H1 (cell line): ENCODE measurements at regions not wholly inside any gene's neighbourhood (a gene's known extent, or its start where the extent isn't known, plus 50 kb on each side); places are given as distances from the start of the nearest gene placed in this dataset.

Experiments used
- CTCF ChIA-PET: fragments of 300-600 bp; sonication (Branson Sonifier 250); formaldehyde crosslinking; loops from one replicate; lab custom pipeline; 2021; ENCODE audit not compliant: partially characterized antibody; lab: Charles Lee
- POLR2A ChIA-PET: fragments of 300-600 bp; sonication (Branson Sonifier 250); formaldehyde crosslinking; loops from one replicate; lab custom pipeline; 2021; ENCODE audit warnings: inconsistent platforms; ENCODE audit not compliant: partially characterized antibody; lab: Charles Lee
- DNase-seq, 2 experiments: peaks; one replicate each; pipeline versions ENCODE4 v3.0.0 to v3.0.0-alpha.2; 2010 to 2022; ENCODE audit warnings: low spot score in 2 of 2, low read depth in 1 of 2, mixed read lengths in 1 of 2
- FAIRE-seq: peaks from 2 replicates; lab custom pipeline; 2011; peaks lifted over from hg19 to GRCh38; lab: Jason Lieb, UNC
- H2AFZ ChIP-seq: 2 replicates; pipeline ENCODE4 v1.8.1; 2012; ENCODE audit warnings: low read length, inconsistent platforms
- H2AK5ac ChIP-seq: 2 replicates; pipeline ENCODE4 v1.6.1; 2013; ENCODE audit warnings: low read depth, low read length
- H2BK120ac ChIP-seq: replicated peaks from 2 replicates; pipeline ENCODE3; 2013; ENCODE audit warnings: low read depth, low read length, inconsistent platforms
- H2BK12ac ChIP-seq: 2 replicates; pipeline ENCODE4 v1.6.1; 2013; ENCODE audit warnings: low read depth, low read length
- H2BK15ac ChIP-seq: 2 replicates; pipeline ENCODE4 v1.6.1; 2013; ENCODE audit warnings: low read length
- H2BK20ac ChIP-seq: 2 replicates; pipeline ENCODE4 v1.6.1; 2013; ENCODE audit warnings: low read length
- H2BK5ac ChIP-seq: 2 replicates; pipeline ENCODE4 v1.6.1; 2013; ENCODE audit warnings: low read depth, low read length
- H3K14ac ChIP-seq: 2 replicates; pipeline ENCODE4 v1.6.1; 2013; ENCODE audit warnings: inconsistent platforms; ENCODE audit not compliant: insufficient read length
- H3K18ac ChIP-seq: 2 replicates; pipeline ENCODE4 v1.6.1; 2013; ENCODE audit warnings: low read length; ENCODE audit errors: extremely low read depth
- H3K23ac ChIP-seq: 2 replicates; pipeline ENCODE4 v1.6.1; 2013; ENCODE audit warnings: inconsistent platforms; ENCODE audit not compliant: insufficient read length
- H3K23me2 ChIP-seq: 2 replicates; pipeline ENCODE4 v1.6.1; 2013; ENCODE audit warnings: low read depth, low read length
- H3K27ac ChIP-seq: 2 replicates; pipeline ENCODE4 v1.6.1; 2011; ENCODE audit warnings: low read depth, low read length, inconsistent platforms
- H3K27me3 ChIP-seq, 4 experiments: replicated peaks in 1 of 4; 1 replicate in 1 of 4; 2 replicates in 3 of 4; pipeline versions ENCODE4 v1.6.1 to v1.8.1; 2011 to 2013; ENCODE audit warnings: low read length in 3 of 4, mild to moderate bottlenecking in 3 of 4, inconsistent platforms in 2 of 4, mixed read lengths in 2 of 4, moderate library complexity in 1 of 4; ENCODE audit not compliant: control insufficient read depth in 3 of 4, insufficient read depth in 3 of 4; ENCODE audit errors: extremely low read depth in 1 of 4
- H3K36me3 ChIP-seq, 4 experiments: 2 replicates each; pipeline versions ENCODE4 v1.6.1 to v1.8.1; 2011 to 2013; ENCODE audit warnings: mild to moderate bottlenecking in 4 of 4, low read length in 3 of 4, moderate library complexity in 2 of 4, control low read depth in 1 of 4, inconsistent platforms in 1 of 4; ENCODE audit not compliant: insufficient read depth in 4 of 4, control insufficient read depth in 2 of 4
- H3K4ac ChIP-seq: replicated peaks from 2 replicates; pipeline ENCODE3; 2013; ENCODE audit warnings: low read length, low read depth, mixed read lengths, inconsistent platforms; ENCODE audit not compliant: insufficient read length
- H3K4me1 ChIP-seq, 4 experiments: replicated peaks in 1 of 4; 1 replicate in 1 of 4; 2 replicates in 3 of 4; pipeline versions ENCODE4 v1.6.1 to v1.8.1; 2011 to 2013; ENCODE audit warnings: low read length in 3 of 4, inconsistent platforms in 2 of 4, mixed read lengths in 1 of 4; ENCODE audit not compliant: insufficient read depth in 4 of 4, control insufficient read depth in 3 of 4
- H3K4me2 ChIP-seq, 2 experiments: 2 replicates each; pipeline versions ENCODE4 v1.6.1 to v1.8.1; 2011 to 2013; ENCODE audit warnings: low read depth in 2 of 2, low read length in 2 of 2, control low read depth in 1 of 2, inconsistent platforms in 1 of 2, mild to moderate bottlenecking in 1 of 2; ENCODE audit not compliant: insufficient read depth in 1 of 2
- H3K4me3 ChIP-seq, 4 experiments: fragments of 200-600, 300-600 bp in 1 of 4; sonication (generic), shearing (Covaris generic), sonication (Bioruptor Twin) in 1 of 4; 2 replicates each; pipeline versions ENCODE4 v1.5.1 to v1.8.1; 2011 to 2016; ENCODE audit warnings: low read length in 4 of 4, low read depth in 3 of 4, control low read depth in 2 of 4, inconsistent platforms in 2 of 4, mild to moderate bottlenecking in 2 of 4, mixed read lengths in 1 of 4, moderate library complexity in 1 of 4; ENCODE audit not compliant: insufficient read depth in 2 of 4; ENCODE audit errors: extremely low read depth in 1 of 4
- H3K56ac ChIP-seq: replicated peaks from 2 replicates; pipeline ENCODE3; 2013; ENCODE audit warnings: low read depth, mild to moderate bottlenecking, mixed read lengths, low read length, inconsistent platforms; ENCODE audit not compliant: insufficient read length
- H3K79me1 ChIP-seq: 2 replicates; pipeline ENCODE4 v1.6.1; 2013; ENCODE audit warnings: low read depth, low read length, control low read depth
- H3K79me2 ChIP-seq, 2 experiments: 2 replicates each; pipeline versions ENCODE4 v1.6.1 to v1.8.1; 2012 to 2013; ENCODE audit warnings: low read length in 2 of 2, mild to moderate bottlenecking in 2 of 2, inconsistent platforms in 1 of 2; ENCODE audit not compliant: insufficient read depth in 2 of 2, control insufficient read depth in 1 of 2
- H3K9ac ChIP-seq, 4 experiments: replicated peaks in 1 of 4; 1 replicate in 1 of 4; 2 replicates in 3 of 4; pipeline versions ENCODE4 v1.6.1 to v1.8.1; 2011 to 2013; ENCODE audit warnings: low read depth in 3 of 4, low read length in 3 of 4, control low read depth in 2 of 4, mild to moderate bottlenecking in 2 of 4, moderate library complexity in 2 of 4, inconsistent platforms in 1 of 4; ENCODE audit errors: extremely low read depth in 1 of 4
- H3K9me3 ChIP-seq, 2 experiments: 2 replicates each; pipeline versions ENCODE4 v1.6.1 to v1.8.1; 2012 to 2013; ENCODE audit warnings: mild to moderate bottlenecking in 2 of 2, moderate library complexity in 2 of 2, control low read depth in 1 of 2, inconsistent platforms in 1 of 2, low read depth in 1 of 2, low read length in 1 of 2, mixed read lengths in 1 of 2; ENCODE audit not compliant: insufficient read depth in 2 of 2
- H4K20me1 ChIP-seq, 2 experiments: replicated peaks in 1 of 2; 2 replicates each; pipeline versions ENCODE3 to v1.8.1; 2011 to 2013; ENCODE audit warnings: inconsistent platforms in 2 of 2, low read length in 2 of 2, mild to moderate bottlenecking in 1 of 2; ENCODE audit not compliant: insufficient read depth in 2 of 2, control insufficient read depth in 1 of 2
- H4K5ac ChIP-seq: 2 replicates; pipeline ENCODE4 v1.6.1; 2013; ENCODE audit warnings: low read length, low read depth, mixed read lengths, inconsistent platforms; ENCODE audit not compliant: insufficient read length
- H4K8ac ChIP-seq: 2 replicates; pipeline ENCODE4 v1.8.0; 2013; ENCODE audit warnings: mild to moderate bottlenecking, moderate library complexity, low read length, inconsistent platforms; ENCODE audit not compliant: insufficient read depth; ENCODE audit errors: extremely low read depth
- H4K91ac ChIP-seq: replicated peaks from 2 replicates; pipeline ENCODE3; 2013; ENCODE audit warnings: low read length, mixed read lengths, inconsistent platforms; ENCODE audit not compliant: insufficient read length
- CBX5 ChIP-seq: fragments of 300-800, 300-1000 bp; sonication (generic); IDR thresholded peaks from 2 replicates; pipeline ENCODE4 v1.7.1; 2016; ENCODE audit warnings: antibody characterized with exemption, low read length, low read depth
- CREB1 ChIP-seq: IDR thresholded peaks from 2 replicates; pipeline ENCODE4 v1.6.1; 2012; ENCODE audit warnings: inconsistent platforms
- EP300 ChIP-seq, 2 experiments: IDR thresholded peaks; 1 replicate in 1 of 2; 2 replicates in 1 of 2; pipeline ENCODE4 v1.6.1; 2011 to 2012; ENCODE audit warnings: low read depth in 2 of 2, low read length in 2 of 2, mild to moderate bottlenecking in 2 of 2, borderline replicate concordance in 1 of 2, inconsistent platforms in 1 of 2, moderate library complexity in 1 of 2
- GTF2F1 ChIP-seq: IDR thresholded peaks from 2 replicates; pipeline ENCODE4 v1.6.1; 2012; ENCODE audit warnings: low read depth, low read length, improper control_type of control experiment, borderline replicate concordance
- HDAC2 ChIP-seq, 2 experiments: fragments of 300-600 bp in 1 of 2; sonication (generic) in 1 of 2; IDR thresholded peaks; 2 replicates each; pipeline ENCODE4 v1.6.1; 2011 to 2012; ENCODE audit warnings: low read depth in 2 of 2, low read length in 2 of 2, mild to moderate bottlenecking in 2 of 2, moderate library complexity in 2 of 2, borderline replicate concordance in 1 of 2, inconsistent platforms in 1 of 2
- HDAC6 ChIP-seq: IDR thresholded peaks from one replicate; pipeline ENCODE4 v1.7.1; 2012; ENCODE audit warnings: low read depth, mild to moderate bottlenecking, inconsistent platforms, low read length, moderate library complexity
- KDM4A ChIP-seq: IDR thresholded peaks from one replicate; pipeline ENCODE4 v1.7.1; 2012; ENCODE audit warnings: low read depth, mild to moderate bottlenecking, moderate library complexity, low read length, inconsistent platforms; ENCODE audit not compliant: severe bottlenecking
- KDM5A ChIP-seq: fragments of 200-600 bp; IDR thresholded peaks from 2 replicates; pipeline ENCODE4 v1.7.1; 2012; ENCODE audit warnings: mild to moderate bottlenecking, low read length, inconsistent platforms, mixed read lengths
- POU5F1 ChIP-seq: IDR thresholded peaks from 2 replicates; pipeline ENCODE4 v1.6.1; 2011; ENCODE audit warnings: low read depth, mild to moderate bottlenecking, low read length, moderate library complexity
- RBBP5 ChIP-seq: IDR thresholded peaks from 2 replicates; pipeline ENCODE4 v1.7.1; 2012; ENCODE audit warnings: low read depth, mild to moderate bottlenecking, inconsistent platforms, low read length, moderate library complexity, borderline replicate concordance
- SIN3A ChIP-seq, 2 experiments: IDR thresholded peaks in 1 of 2; conservative IDR thresholded peaks in 1 of 2; 2 replicates each; pipeline ENCODE4 v1.6.1; 2011 to 2012; ENCODE audit warnings: low read length in 2 of 2, improper control_type of control experiment in 1 of 2, low read depth in 1 of 2, mild to moderate bottlenecking in 1 of 2
- SRF ChIP-seq: IDR thresholded peaks from 2 replicates; pipeline ENCODE4 v1.6.1; 2011; ENCODE audit warnings: mild to moderate bottlenecking, low read depth, low read length, moderate library complexity
- TCF12 ChIP-seq: IDR thresholded peaks from 2 replicates; pipeline ENCODE4 v1.6.1; 2011; ENCODE audit warnings: low read depth, mild to moderate bottlenecking, low read length
- TEAD4 ChIP-seq: IDR thresholded peaks from 2 replicates; pipeline ENCODE4 v1.6.1; 2012; ENCODE audit warnings: low read depth, low read length, inconsistent platforms, mixed read lengths
- WGBS, 2 experiments: shearing (Covaris generic) in 1 of 2; methylation state at CpG; one replicate each; pipeline versions ENCODE4 v1.1.6 to v1.1.7; 2013 to 2015; ENCODE audit warnings: low lambda C conversion rate in 2 of 2, mixed read lengths in 2 of 2, inconsistent platforms in 1 of 2, low coverage in 1 of 2, missing lambda C conversion rate in 1 of 2; ENCODE audit not compliant: insufficient replicate concordance in 2 of 2, insufficient coverage in 1 of 2, insufficient read length in 1 of 2; ENCODE audit errors: extremely low coverage in 1 of 2, missing lambda C conversion rate in 1 of 2; 5-methylcytosine and 5-hydroxymethylcytosine counted together
- TF ChIP-seq, protein P1 (sequence below): IDR thresholded peaks from 2 replicates; pipeline ENCODE4 v1.6.1; 2012; ENCODE audit warnings: inconsistent platforms

DNA sequence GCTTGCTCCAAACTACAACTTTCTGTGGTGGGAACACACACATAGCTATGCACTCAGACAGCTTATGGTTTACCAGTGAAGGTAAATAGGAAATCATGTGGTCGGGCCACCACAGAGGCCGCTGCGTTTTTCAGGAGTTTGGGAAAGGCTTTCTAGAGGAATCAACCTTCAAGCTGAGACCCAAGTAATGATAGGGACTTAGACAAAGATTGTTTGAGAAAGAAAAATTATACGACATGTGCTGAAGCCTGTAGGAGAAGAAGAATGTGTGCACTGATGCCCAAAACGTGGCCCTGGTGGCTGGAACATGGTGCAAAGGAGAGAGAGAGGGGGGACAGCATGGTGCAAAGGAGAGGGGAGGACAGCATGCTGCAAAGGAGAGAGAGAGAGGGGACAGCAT lies 61.2 kb upstream of the VIPR2 start:
- no peak overlapping the region for H3K56ac ChIP-seq
- ChIA-PET POLR2A (no interaction called here), CTCF (no interaction called here)
- no peaks in the 10 kb centered on the region for H3K79me1 ChIP-seq
- no peak overlapping the region for H3K4me3 ChIP-seq
- H3K27me3 ChIP-seq = no peaks in the 10 kb centered on the region
- DNase-seq (no peak), FAIRE-seq (no peak)
- no peak overlapping the region for H4K8ac ChIP-seq
- H3K9me3 ChIP-seq = peaks cover 47 to 65% of the 10 kb centered on the region in 2 experiments
- no peak overlapping the region for H2BK5ac ChIP-seq
- H2BK15ac ChIP-seq = no peak overlapping the region
- no peak overlapping the region for H3K18ac ChIP-seq
- no peaks in the 10 kb centered on the region for H4K20me1 ChIP-seq
- H3K23ac ChIP-seq = no peak overlapping the region
- H3K79me2 ChIP-seq = no peaks in the 10 kb centered on the region
- H3K23me2 ChIP-seq = 0 out of 2 replicates have a peak, but pooled peaks cover 2% of the 10 kb centered on the region
- no peak overlapping the region for H2BK12ac ChIP-seq
- no peak overlapping the region for H2BK120ac ChIP-seq
- no peak overlapping the region for H3K27ac ChIP-seq
- H2AK5ac ChIP-seq = no peak overlapping the region
- no peaks in the 10 kb centered on the region for H3K4me1 ChIP-seq
- no peak overlapping the region for H3K4me2 ChIP-seq
- WGBS, 2 experiments = 64% methylated on average over 5 of the region's 5 CpGs; no CpG with 5 or more reads in 1 of the 2 experiments
- no peak overlapping the region for H3K14ac ChIP-seq
- no peak overlapping the region for H4K5ac ChIP-seq
- H4K91ac ChIP-seq = no peak overlapping the region
- H3K4ac ChIP-seq = no peak overlapping the region
- no peak overlapping the region for H2AFZ ChIP-seq
- H3K36me3 ChIP-seq = no peaks in the 10 kb centered on the region
- H2BK20ac ChIP-seq = no peak overlapping the region
- no peak overlapping the region for H3K9ac ChIP-seq
- TF ChIP-seq TEAD4 (no peak), TCF12 (no peak), CBX5 (no peak), POU5F1 (no peak), CREB1 (no peak), HDAC2 (IDR thresholded peaks at IDR 0.05; ENCODE audit: borderline replicate concordance in 1 of 2, low read depth in 2 of 2, low read length in 2 of 2) (no peak), GTF2F1 (no peak), EP300 (IDR thresholded peaks at IDR 0.05; ENCODE audit: borderline replicate concordance in 1 of 2, low read depth in 2 of 2, low read length in 2 of 2) (no peak), SRF (no peak), RBBP5 (no peak), KDM5A (no peak), SIN3A (conservative IDR thresholded peaks at IDR 0.05 in 1 of 2, IDR thresholded peaks at IDR 0.05 in 1 of 2; ENCODE audit: low read depth in 1 of 2, low read length in 2 of 2) (no peak), HDAC6 (no peak), KDM4A (no peak)
- TF ChIP-seq, protein P1, sequence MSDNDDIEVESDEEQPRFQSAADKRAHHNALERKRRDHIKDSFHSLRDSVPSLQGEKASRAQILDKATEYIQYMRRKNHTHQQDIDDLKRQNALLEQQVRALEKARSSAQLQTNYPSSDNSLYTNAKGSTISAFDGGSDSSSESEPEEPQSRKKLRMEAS = no peak
